RWPE2 (cell line): ENCODE measurements at regions not wholly inside any gene's neighbourhood (a gene's known extent, or its start where the extent isn't known, plus 50 kb on each side); places are given as distances from the start of the nearest gene placed in this dataset.

Experiments
- ATAC-seq: fragments of 200-7000 bp; cut with Tn5 transposase; 3 replicates; pipeline ENCODE4 v1.9.1; 2021; ENCODE audit warnings: low read depth
- DNase-seq: peaks from one replicate; pipeline ENCODE4 v3.0.0-alpha.2; 2020; ENCODE audit warnings: low spot score
- H3K27ac ChIP-seq: fragments of 450-650 bp; 2 replicates; pipeline ENCODE4 v1.5.1; 2017; ENCODE audit warnings: mild to moderate bottlenecking; ENCODE audit not compliant: poor library complexity, severe bottlenecking
- H3K27me3 ChIP-seq: fragments of 250-450 bp; sonication (Bioruptor Pico); 2 replicates; pipeline ENCODE4 v1.5.1; 2021; ENCODE audit warnings: mild to moderate bottlenecking, moderate library complexity; ENCODE audit not compliant: insufficient read depth, poor library complexity, severe bottlenecking
- H3K36me3 ChIP-seq: fragments of 250-450 bp; sonication (Bioruptor Pico); 2 replicates; pipeline ENCODE4 v1.5.1; 2020; ENCODE audit warnings: low read depth, mild to moderate bottlenecking, moderate library complexity
- H3K4me1 ChIP-seq: fragments of 250-450 bp; sonication (Bioruptor Pico); 2 replicates; pipeline ENCODE4 v1.5.1; 2021; ENCODE audit warnings: mild to moderate bottlenecking, moderate library complexity; ENCODE audit not compliant: insufficient read depth, poor library complexity, severe bottlenecking
- H3K4me3 ChIP-seq: fragments of 250-450 bp; sonication (Bioruptor Pico); 2 replicates; pipeline ENCODE4 v1.5.1; 2021; ENCODE audit warnings: mild to moderate bottlenecking, moderate library complexity; ENCODE audit not compliant: severe bottlenecking
- H3K9me3 ChIP-seq: fragments of 250-450 bp; sonication (Bioruptor Pico); 2 replicates; pipeline ENCODE4 v1.5.1; 2021; ENCODE audit warnings: mild to moderate bottlenecking, moderate library complexity; ENCODE audit not compliant: severe bottlenecking
- TF ChIP-seq, protein P1 (sequence below): fragments of 450-650 bp; IDR thresholded peaks from one replicate; pipeline ENCODE4 v1.5.1; 2017; ENCODE audit warnings: mild to moderate bottlenecking, moderate library complexity; ENCODE audit not compliant: poor library complexity, severe bottlenecking

DNA sequence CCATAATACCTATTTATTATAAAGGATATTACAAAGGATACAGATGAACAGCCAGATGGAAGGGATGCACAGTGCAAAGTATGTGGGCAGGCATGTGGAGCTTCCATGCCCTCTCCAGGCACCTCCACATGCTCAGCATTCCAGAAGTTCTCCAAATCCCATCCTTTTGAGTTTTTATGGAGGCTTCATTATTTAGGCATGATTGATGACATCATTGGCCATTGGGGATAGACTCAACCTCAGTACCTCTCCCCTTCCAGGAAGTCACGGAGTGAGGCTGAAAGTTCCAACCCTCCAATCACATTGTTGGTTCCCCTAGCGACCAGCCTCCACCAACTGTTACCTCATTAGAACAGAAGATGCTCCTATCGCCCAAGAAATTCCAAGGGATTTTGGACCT lies 156.4 kb downstream of the ATP23 start:
- H3K4me3 ChIP-seq, result no peak overlapping the region
- no peaks in the 10 kb centered on the region for H3K27me3 ChIP-seq
- no peaks in the 10 kb centered on the region for H3K9me3 ChIP-seq
- H3K36me3 ChIP-seq, result no peaks in the 10 kb centered on the region
- TF ChIP-seq, protein P1, sequence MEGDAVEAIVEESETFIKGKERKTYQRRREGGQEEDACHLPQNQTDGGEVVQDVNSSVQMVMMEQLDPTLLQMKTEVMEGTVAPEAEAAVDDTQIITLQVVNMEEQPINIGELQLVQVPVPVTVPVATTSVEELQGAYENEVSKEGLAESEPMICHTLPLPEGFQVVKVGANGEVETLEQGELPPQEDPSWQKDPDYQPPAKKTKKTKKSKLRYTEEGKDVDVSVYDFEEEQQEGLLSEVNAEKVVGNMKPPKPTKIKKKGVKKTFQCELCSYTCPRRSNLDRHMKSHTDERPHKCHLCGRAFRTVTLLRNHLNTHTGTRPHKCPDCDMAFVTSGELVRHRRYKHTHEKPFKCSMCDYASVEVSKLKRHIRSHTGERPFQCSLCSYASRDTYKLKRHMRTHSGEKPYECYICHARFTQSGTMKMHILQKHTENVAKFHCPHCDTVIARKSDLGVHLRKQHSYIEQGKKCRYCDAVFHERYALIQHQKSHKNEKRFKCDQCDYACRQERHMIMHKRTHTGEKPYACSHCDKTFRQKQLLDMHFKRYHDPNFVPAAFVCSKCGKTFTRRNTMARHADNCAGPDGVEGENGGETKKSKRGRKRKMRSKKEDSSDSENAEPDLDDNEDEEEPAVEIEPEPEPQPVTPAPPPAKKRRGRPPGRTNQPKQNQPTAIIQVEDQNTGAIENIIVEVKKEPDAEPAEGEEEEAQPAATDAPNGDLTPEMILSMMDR, result no peak
- H3K4me1 ChIP-seq, result no peaks in the 10 kb centered on the region
- H3K27ac ChIP-seq, result no peak overlapping the region
- ATAC-seq (no peak), DNase-seq (no peak)

- no peaks in the 10 kb centered on the region for H3K36me3 ChIP-seq
- no peaks in the 10 kb centered on the region for H3K27me3 ChIP-seq
- H3K9me3 ChIP-seq, result no peaks in the 10 kb centered on the region
- no peaks in the 10 kb centered on the region for H3K4me1 ChIP-seq
- H3K4me3 ChIP-seq, result no peak overlapping the region
- TF ChIP-seq, protein P1, result no peak
- DNase-seq, result no peak
- ATAC-seq, result no peak
- no peak overlapping the region for H3K27ac ChIP-seq
These were observed 158.1 kb downstream of the ATP23 start for GRCh38 chr12:58099476-58099875.

DNA sequence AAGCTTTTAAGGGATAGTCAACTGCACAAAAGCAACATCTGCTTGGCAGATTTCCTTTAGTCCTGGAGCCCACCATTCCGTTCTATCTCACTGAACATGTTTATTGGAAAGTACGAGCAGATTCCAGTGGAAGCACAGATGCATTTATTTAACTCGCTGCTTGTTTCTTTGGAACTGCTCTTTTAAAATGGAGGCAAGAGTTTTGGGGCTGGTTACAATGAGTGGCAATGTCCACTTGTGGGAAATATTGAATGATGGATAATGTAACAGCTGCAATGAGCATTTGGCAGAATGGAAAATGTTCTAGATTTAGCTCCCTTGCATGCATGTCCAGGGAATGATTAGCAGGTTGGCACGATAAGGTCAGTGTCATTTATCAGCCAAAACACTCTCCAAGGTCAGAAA lies 163.0 kb downstream of the ATP23 start:
- no peaks in the 10 kb centered on the region for H3K36me3 ChIP-seq

DNA sequence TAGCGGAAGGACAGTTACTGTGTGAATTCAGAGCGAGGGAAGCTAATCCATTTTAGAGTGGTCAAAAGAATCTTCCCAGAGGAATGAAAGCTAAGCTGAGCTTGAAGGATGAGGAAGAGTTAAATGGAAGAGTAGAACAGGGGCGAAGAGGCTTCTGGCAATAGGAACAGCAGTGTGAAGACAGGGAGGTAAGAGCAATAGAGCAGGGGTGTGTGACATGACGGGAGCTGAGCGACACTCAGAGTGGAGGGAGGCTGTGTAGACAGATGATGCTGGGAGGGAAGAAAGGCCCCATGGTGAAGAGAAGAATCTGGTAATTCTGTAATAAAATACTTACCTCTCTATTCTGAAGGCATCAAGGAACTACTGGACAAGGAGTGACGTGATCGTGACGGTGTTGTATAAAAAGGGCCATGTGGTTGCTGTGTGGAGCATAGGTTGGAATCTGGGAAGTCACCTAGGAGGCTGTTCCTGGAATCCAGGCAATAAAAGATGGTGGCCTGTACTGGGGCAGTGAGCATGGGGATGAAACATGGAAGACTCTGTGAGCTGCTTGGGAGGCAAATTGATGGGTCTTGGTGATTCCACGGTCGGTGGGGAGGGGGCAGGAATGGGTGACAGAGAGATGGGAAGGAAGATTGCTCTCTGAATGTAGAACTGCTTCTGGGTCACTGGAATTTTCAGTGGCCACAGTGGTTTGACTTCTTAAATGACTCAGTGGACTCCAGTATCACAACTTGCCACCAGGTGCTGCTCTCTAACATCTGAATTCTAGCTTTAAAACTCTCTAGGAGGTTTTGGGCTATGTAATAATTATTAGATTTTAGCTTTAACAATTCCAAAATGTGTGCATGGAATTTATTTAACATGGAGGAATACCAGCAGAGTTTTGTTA lies 164.1 kb downstream of the ATP23 start:
- Histone ChIP-seq H3K27ac (no peak overlapping the region), H3K4me3 (no peak overlapping the region), H3K27me3 (no peaks in the 10 kb centered on the region), H3K9me3 (peaks cover 2% of the 10 kb centered on the region), H3K36me3 (no peaks in the 10 kb centered on the region), H3K4me1 (no peaks in the 10 kb centered on the region)
- ATAC-seq (no peak), DNase-seq (no peak)
- TF ChIP-seq, protein P1, result peak; percentile 20

More for the DNA sequence above, 163.0 kb downstream of the ATP23 start:
- ATAC-seq (no peak), DNase-seq (no peak)
- Histone ChIP-seq H3K9me3 (peaks cover under 1% of the 10 kb centered on the region), H3K27ac (no peak overlapping the region), H3K4me1 (no peaks in the 10 kb centered on the region), H3K4me3 (no peak overlapping the region), H3K27me3 (no peaks in the 10 kb centered on the region)
- TF ChIP-seq, protein P1, result no peak

- no peaks in the 10 kb centered on the region for H3K27me3 ChIP-seq
- no peak overlapping the region for H3K4me3 ChIP-seq
- no peaks in the 10 kb centered on the region for H3K4me1 ChIP-seq
- H3K36me3 ChIP-seq, result no peaks in the 10 kb centered on the region
- DNase-seq (no peak), ATAC-seq (no peak)
- TF ChIP-seq, protein P1, result no peak
- peaks cover 2% of the 10 kb centered on the region for H3K9me3 ChIP-seq
- H3K27ac ChIP-seq, result no peak overlapping the region
These were observed 164.8 kb downstream of the ATP23 start for GRCh38 chr12:58106195-58106594.
